K562 (cell line): ENCODE measurements at regions not wholly inside any gene's neighbourhood (a gene's known extent, or its start where the extent isn't known, plus 50 kb on each side); places are given as distances from the start of the nearest gene placed in this dataset.

Experiments
- ATAC-seq: fragments of 200-7000 bp; cut with Tn5 transposase; 3 replicates; pipeline ENCODE4 v1.9.1; 2020; ENCODE audit warnings: moderate library complexity
- BruUV-seq: library from RNA; stranded (reverse); fragments of 400-500 nt; replicated peaks from 2 replicates; lab custom pipeline; 2021; lab: Mats Ljungman, UMichigan
- CTCF ChIA-PET: fragments of 300-600 bp; formaldehyde crosslinking; extraction: SDS; loops from one replicate; lab custom pipeline; 2021; ENCODE audit warnings: low intra/inter-chr PET ratio; lab: Yijun Ruan, JAX
- POLR2A ChIA-PET: fragments of 300-600, 350-650 bp; sonication (Branson Sonifier 250); formaldehyde crosslinking; extraction: SDS; loops from one replicate; lab custom pipeline; 2021; ENCODE audit warnings: antibody characterized with exemption, inconsistent platforms; lab: Yijun Ruan, JAX
- DNase-seq, 4 experiments: peaks; one replicate each; pipeline versions ENCODE4 v3.0.0 to v3.0.0-alpha.2; 2011 to 2018; ENCODE audit warnings: low spot score in 3 of 4, mixed read lengths in 3 of 4; ENCODE audit errors: extremely low read depth in 1 of 4
- FAIRE-seq: peaks from 2 replicates; lab custom pipeline; 2011; peaks lifted over from hg19 to GRCh38; lab: Jason Lieb, UNC
- H2AFZ ChIP-seq: 2 replicates; pipeline ENCODE4 v1.6.0; 2011; ENCODE audit warnings: low read depth, low read length, control low read depth, inconsistent platforms
- H3K27ac ChIP-seq: fragments of 200-600 bp; 3 replicates; pipeline ENCODE4 v1.8.0; 2011; ENCODE audit warnings: low read depth, mild to moderate bottlenecking, control low read depth, inconsistent platforms, low read length, moderate library complexity, mixed read lengths; ENCODE audit errors: extremely low read depth
- H3K27me3 ChIP-seq, 2 experiments: fragments of 300-600 bp in 1 of 2; 2 replicates in 1 of 2; 3 replicates in 1 of 2; pipeline versions ENCODE4 v1.6.0 to v1.8.0; 2011; ENCODE audit warnings: inconsistent platforms in 2 of 2, low read length in 2 of 2, mild to moderate bottlenecking in 1 of 2, mixed read lengths in 1 of 2, moderate library complexity in 1 of 2; ENCODE audit not compliant: control insufficient read depth in 2 of 2, insufficient read depth in 2 of 2
- H3K36me3 ChIP-seq: fragments of 300-600 bp; 3 replicates; pipeline ENCODE4 v1.8.0; 2011; ENCODE audit warnings: mild to moderate bottlenecking, low read length, inconsistent platforms; ENCODE audit not compliant: control insufficient read depth, insufficient read depth
- H3K4me1 ChIP-seq, 2 experiments: fragments of 200-600 bp in 1 of 2; replicated peaks in 1 of 2; 2 replicates in 1 of 2; 3 replicates in 1 of 2; pipeline versions ENCODE4 v1.5.1 to v1.8.0; 2011; ENCODE audit warnings: inconsistent platforms in 2 of 2, low read length in 2 of 2, mild to moderate bottlenecking in 1 of 2, mixed read lengths in 1 of 2, moderate library complexity in 1 of 2; ENCODE audit not compliant: control insufficient read depth in 2 of 2, insufficient read depth in 2 of 2
- H3K4me2 ChIP-seq: 2 replicates; pipeline ENCODE4 v1.6.1; 2011; ENCODE audit warnings: low read length, control low read depth, inconsistent platforms, mixed read lengths; ENCODE audit not compliant: insufficient read depth
- H3K4me3 ChIP-seq: fragments of 200-600 bp; sonication (generic), shearing (Covaris generic); 2 replicates; pipeline ENCODE4 v1.5.1; 2016; ENCODE audit warnings: control low read depth, inconsistent platforms
- H3K79me2 ChIP-seq: fragments of 200-600 bp; 3 replicates; pipeline ENCODE4 v1.8.0; 2011; ENCODE audit warnings: low read length, inconsistent platforms; ENCODE audit not compliant: control insufficient read depth, insufficient read depth
- H3K9ac ChIP-seq, 2 experiments: 2 replicates each; pipeline versions ENCODE4 v1.6.0 to v1.6.1; 2011; ENCODE audit warnings: low read depth in 2 of 2, low read length in 2 of 2, control low read depth in 1 of 2, inconsistent platforms in 1 of 2, mild to moderate bottlenecking in 1 of 2, mixed read lengths in 1 of 2; ENCODE audit not compliant: insufficient read depth in 1 of 2
- H3K9me1 ChIP-seq: one replicate; pipeline ENCODE4 v1.6.0; 2011; ENCODE audit warnings: inconsistent platforms, mild to moderate bottlenecking, low read length, moderate library complexity; ENCODE audit not compliant: control insufficient read depth, insufficient read depth
- H3K9me3 ChIP-seq: replicated peaks from 2 replicates; pipeline ENCODE4 v1.5.1; 2011; ENCODE audit warnings: low read depth, low read length, inconsistent platforms; ENCODE audit not compliant: control insufficient read depth, insufficient read depth
- H4K20me1 ChIP-seq: replicated peaks from 2 replicates; pipeline ENCODE4 v1.6.1; 2011; ENCODE audit warnings: low read length, inconsistent platforms, mixed read lengths; ENCODE audit not compliant: control insufficient read depth, insufficient read depth
- CBFA2T3 ChIP-seq: fragments of 450-650 bp; IDR thresholded peaks from 2 replicates; pipeline ENCODE4 v1.6.1; 2017
- CHD7 ChIP-seq: fragments of 200-600 bp; sonication (generic); IDR thresholded peaks from one replicate; pipeline ENCODE4 v1.6.1; 2012; ENCODE audit warnings: mild to moderate bottlenecking, low read depth, low read length, inconsistent platforms
- ERF ChIP-seq: fragments of 450-650 bp; formaldehyde crosslinking; IDR thresholded peaks from 2 replicates; pipeline ENCODE4 v1.4.0; 2020; ENCODE audit warnings: mild to moderate bottlenecking, mixed read lengths
- FOXM1 ChIP-seq, 2 experiments: fragments of 450-650 bp in 1 of 2; sonication (generic) in 1 of 2; formaldehyde crosslinking in 1 of 2; IDR thresholded peaks; 2 replicates each; pipeline versions ENCODE4 v1.6.1 to v1.9.0; 2017 to 2022; ENCODE audit warnings: low read depth in 2 of 2, mild to moderate bottlenecking in 2 of 2, missing genetic modification reagents in 1 of 2, moderate library complexity in 1 of 2
- HDAC2 ChIP-seq: fragments of 450-650 bp; IDR thresholded peaks from 2 replicates; pipeline ENCODE4 v1.6.1; 2016; ENCODE audit warnings: mild to moderate bottlenecking
- HNRNPH1 ChIP-seq: fragments of 200-400 bp; formaldehyde crosslinking; optimal IDR thresholded peaks from 2 replicates; pipeline ENCODE3; 2017; ENCODE audit warnings: low read depth, mild to moderate bottlenecking, low read length, moderate library complexity
- KAT2B ChIP-seq: IDR thresholded peaks from one replicate; pipeline ENCODE4 v1.6.1; 2012; ENCODE audit warnings: low read depth, mild to moderate bottlenecking, control low read depth, inconsistent platforms, low read length, moderate library complexity
- LEF1 ChIP-seq: fragments of 450-650 bp; IDR thresholded peaks from 2 replicates; pipeline ENCODE4 v1.6.1; 2016; ENCODE audit warnings: mild to moderate bottlenecking
- PHF20 ChIP-seq: fragments of 450-650 bp; IDR thresholded peaks from 2 replicates; pipeline ENCODE4 v1.6.1; 2018; ENCODE audit not compliant: partially characterized antibody
- PPARD ChIP-seq: fragments of 250-450 bp; sonication (Bioruptor Pico); IDR thresholded peaks from 2 replicates; pipeline ENCODE4 v1.8.0; 2022; ENCODE audit warnings: inconsistent platforms, mild to moderate bottlenecking, moderate library complexity
- RFX1 ChIP-seq: fragments of 450-650 bp; IDR thresholded peaks from 2 replicates; pipeline ENCODE4 v1.6.1; 2016; ENCODE audit warnings: mild to moderate bottlenecking, moderate library complexity
- SNRNP70 ChIP-seq: fragments of 200-400 bp; formaldehyde crosslinking; optimal IDR thresholded peaks from 2 replicates; pipeline ENCODE3; 2017; ENCODE audit warnings: low read depth, low read length
- SPI1 ChIP-seq: IDR thresholded peaks from 2 replicates; pipeline ENCODE4 v1.6.1; 2011; ENCODE audit warnings: low read depth, low read length, control low read depth, borderline replicate concordance
- ZNF133 ChIP-seq: fragments of 250-450 bp; sonication (Bioruptor Pico); IDR thresholded peaks from 2 replicates; pipeline ENCODE4 v1.4.0; 2020; ENCODE audit warnings: mild to moderate bottlenecking
- WGBS: fragments of 100-300 bp; shearing (Covaris generic); methylation state at CpG from one replicate; pipeline ENCODE4 v1.1.6; 2016; ENCODE audit warnings: low coverage, mixed read lengths; ENCODE audit not compliant: insufficient coverage; ENCODE audit errors: missing lambda C conversion rate; 5-methylcytosine and 5-hydroxymethylcytosine counted together
- in situ Hi-C: fragments of 300-500 bp; cut with MboI; formaldehyde crosslinking; loops from 4 replicates; pipeline ENCODE4 v1.15.0; 2018; ENCODE audit warnings: inconsistent platforms, mixed read lengths
- intact Hi-C: fragments of 100-400 bp; cut with micrococcal nuclease; formaldehyde crosslinking; loops from 2 replicates; pipeline ENCODE4 v1.14.2; 2022

- WGBS, result 0% methylated on average over 1 of the region's 1 CpG
- Histone ChIP-seq H3K4me1 (no peaks in the 10 kb centered on the region), H3K4me2 (no peak overlapping the region), H2AFZ (no peak overlapping the region), H3K36me3 (no peaks in the 10 kb centered on the region), H3K9ac (no peak overlapping the region), H3K79me2 (no peaks in the 10 kb centered on the region), H3K9me1 (no peaks in the 10 kb centered on the region), H3K4me3 (no peak overlapping the region), H3K27me3 (no peaks in the 10 kb centered on the region), H3K9me3 (no peaks in the 10 kb centered on the region), H3K27ac (no peak overlapping the region), H4K20me1 (no peaks in the 10 kb centered on the region)
- no TSS peak for BruUV-seq
- POLR2A ChIA-PET, result no interaction called here
- DNase-seq, result no peak
- intact Hi-C loops, result no loop called here
- no peak for FAIRE-seq
- no peak for ATAC-seq
- CTCF ChIA-PET, result no interaction called here
- in situ Hi-C loops, result no loop called here
- TF ChIP-seq CHD7 (no peak), LEF1 (no peak), SPI1 (no peak), FOXM1 (IDR thresholded peaks at IDR 0.05; ENCODE audit: low read depth) (no peak), FOXM1 (CRISPR knock-in tag; IDR thresholded peaks at IDR 0.05; ENCODE audit: low read depth) (no peak), SNRNP70 (no peak), PPARD (no peak), HNRNPH1 (no peak), KAT2B (no peak), RFX1 (no peak), CBFA2T3 (no peak), ZNF133 (CRISPR knock-in tag) (no peak), HDAC2 (no peak), ERF (CRISPR knock-in tag) (no peak), PHF20 (no peak)
Observed at GRCh38 chrX:99192421-99192820, 1217.7 kb downstream of the PCDH19 start.
